ENCODE measurements at regions not wholly inside any gene's neighbourhood (a gene's known extent, or its start where the extent isn't known, plus 50 kb on each side); places are given as distances from the start of the nearest gene placed in this dataset.

DNA sequence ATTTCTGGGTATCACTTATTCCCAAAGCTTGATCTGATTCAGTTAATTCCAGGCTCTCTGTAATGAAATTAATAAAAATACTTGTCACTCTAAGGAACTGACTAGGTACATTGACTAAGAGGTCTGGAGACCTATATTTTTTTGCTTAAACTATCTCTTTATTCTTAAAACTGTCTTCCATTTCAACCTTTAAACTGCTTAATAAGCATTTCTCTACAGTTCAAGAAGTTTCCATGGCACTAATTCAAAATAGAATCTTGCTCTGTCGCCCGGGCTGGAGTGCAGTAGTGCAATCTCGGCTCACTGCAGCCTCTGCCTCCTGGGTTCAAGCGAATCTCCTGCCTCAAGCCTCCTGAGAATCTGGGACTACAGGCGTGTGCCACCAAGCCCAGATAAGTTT is 117.4 kb downstream of the MTPAP start:
- Histone ChIP-seq H3K27me3 (replicated peaks in 1 of 2; ENCODE audit: control insufficient read depth in 2 of 2, insufficient read depth in 2 of 2, low read length in 1 of 2) (no peaks in the 10 kb centered on the region), H3K9ac (ENCODE audit: control insufficient read depth, insufficient read depth, low read length) (no peak overlapping the region), H3K4me3 (no peak overlapping the region), H3K4me2 (ENCODE audit: control insufficient read depth, insufficient read depth) (no peak overlapping the region), H4K20me1 (ENCODE audit: control insufficient read depth, insufficient read depth) (no peaks in the 10 kb centered on the region), H3K36me3 (ENCODE audit: control insufficient read depth in 2 of 2, insufficient read depth in 2 of 2, low read length in 1 of 2) (no peaks in the 10 kb centered on the region), H3K4me1 (ENCODE audit: control insufficient read depth, insufficient read depth, low read length) (peaks cover 5% of the 10 kb centered on the region), H3K9me3 (replicated peaks; ENCODE audit: control insufficient read depth, insufficient read depth, low read length) (no peaks in the 10 kb centered on the region; the same call in 1 of the 3 replicates), H2AFZ (ENCODE audit: control insufficient read depth, low read depth, low read length) (no peak overlapping the region), H3K27ac (ENCODE audit: control insufficient read depth, insufficient read depth) (no peak overlapping the region), H3K79me2 (ENCODE audit: control insufficient read depth, insufficient read depth, low read length) (no peaks in the 10 kb centered on the region)
- POLR2A ChIA-PET, result no interaction called here
- in situ Hi-C loops (cut with MboI) (loop anchor here (25.0 kb wide), 1 partner anchor 219 kb away; no protein-coding TSS in a partner anchor), intact Hi-C loops (cut with micrococcal nuclease; ENCODE audit: unreplicated experiment) (no loop called here)
- TF ChIP-seq TAF1 (IDR thresholded peaks at IDR 0.05; ENCODE audit: borderline replicate concordance, low read depth, low read length) (no peak), SREBF1 (IDR thresholded peaks at IDR 0.05; ENCODE audit: low read length) (no peak), BHLHE40 (IDR thresholded peaks at IDR 0.05; ENCODE audit: borderline replicate concordance in 1 of 2, low read depth in 2 of 2, low read length in 1 of 2) (no peak), CEBPB (IDR thresholded peaks at IDR 0.05; ENCODE audit: borderline replicate concordance in 1 of 2, low read depth in 2 of 2, low read length in 2 of 2) (no peak), TCF3 (IDR thresholded peaks at IDR 0.05; ENCODE audit: borderline replicate concordance, insufficient read depth, low read depth, low read length) (no peak)
- TF ChIP-seq, protein P1, sequence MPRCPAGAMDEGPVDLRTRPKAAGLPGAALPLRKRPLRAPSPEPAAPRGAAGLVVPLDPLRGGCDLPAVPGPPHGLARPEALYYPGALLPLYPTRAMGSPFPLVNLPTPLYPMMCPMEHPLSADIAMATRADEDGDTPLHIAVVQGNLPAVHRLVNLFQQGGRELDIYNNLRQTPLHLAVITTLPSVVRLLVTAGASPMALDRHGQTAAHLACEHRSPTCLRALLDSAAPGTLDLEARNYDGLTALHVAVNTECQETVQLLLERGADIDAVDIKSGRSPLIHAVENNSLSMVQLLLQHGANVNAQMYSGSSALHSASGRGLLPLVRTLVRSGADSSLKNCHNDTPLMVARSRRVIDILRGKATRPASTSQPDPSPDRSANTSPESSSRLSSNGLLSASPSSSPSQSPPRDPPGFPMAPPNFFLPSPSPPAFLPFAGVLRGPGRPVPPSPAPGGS (IDR thresholded peaks at IDR 0.05; ENCODE audit: borderline replicate concordance, insufficient read depth, low read depth, low read length, poor library complexity, severe bottlenecking), result no peak
- no TSS peak for BruUV-seq (replicated peaks)
- CTCF ChIA-PET, result interaction anchor here (0.9 to 1.0 kb wide), 2 partner anchors 39 to 233 kb away, joined by 3 to 4 read pairs; no protein-coding TSS in a partner anchor
- RAD21 ChIA-PET (ENCODE audit: unreplicated experiment), result no interaction called here
- 27% methylated on average over 5 of the region's 5 CpGs for WGBS (ENCODE audit: insufficient coverage, insufficient replicate concordance, low lambda C conversion rate, missing lambda C conversion rate)
- DNase-seq (ENCODE audit: low read depth, low spot score), result no peak
- no peak for FAIRE-seq
- no peak for ATAC-seq
- SMC1A ChIA-PET (ENCODE audit: uncharacterized antibody, unreplicated experiment), result interaction anchor here (1.5 kb wide), 1 partner anchor 9 kb away, joined by 4 read pairs; no protein-coding TSS in a partner anchor

Data from GM12878 (cell line).